WI38 (cell line): ENCODE measurements at regions not wholly inside any gene's neighbourhood (a gene's known extent, or its start where the extent isn't known, plus 50 kb on each side); places are given as distances from the start of the nearest gene placed in this dataset.

ENCODE experiments used
- H3K4me3 ChIP-seq: 2 replicates; pipeline ENCODE4 v1.5.1; 2011; ENCODE audit warnings: low read depth, mild to moderate bottlenecking, control low read depth, low read length
- TF ChIP-seq, protein P1 (sequence below): IDR thresholded peaks from 2 replicates; pipeline ENCODE4 v1.5.1; 2012; ENCODE audit warnings: low read depth, mild to moderate bottlenecking, control low read depth, low read length

DNA sequence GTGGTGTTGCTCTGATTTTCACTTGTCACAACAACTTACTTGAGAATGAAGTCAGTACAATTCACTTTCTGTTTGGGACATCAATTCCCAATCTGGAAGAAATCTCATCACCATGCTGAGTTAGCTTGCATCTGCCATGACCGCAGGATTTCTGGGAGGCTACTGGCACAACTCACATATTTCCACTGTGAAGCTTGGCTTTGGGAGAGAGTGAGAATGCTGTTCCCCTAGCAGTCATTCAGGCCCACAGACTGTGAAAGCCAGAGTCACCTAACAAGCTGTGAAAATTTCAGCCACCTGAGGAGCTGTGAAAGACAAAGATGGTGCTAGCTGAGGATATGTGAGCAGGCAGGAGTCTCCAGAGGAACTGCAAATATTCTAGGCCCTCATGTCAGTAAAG lies 365.2 kb upstream of the TUSC1 start:
- H3K4me3 ChIP-seq: no peak overlapping the region

DNA sequence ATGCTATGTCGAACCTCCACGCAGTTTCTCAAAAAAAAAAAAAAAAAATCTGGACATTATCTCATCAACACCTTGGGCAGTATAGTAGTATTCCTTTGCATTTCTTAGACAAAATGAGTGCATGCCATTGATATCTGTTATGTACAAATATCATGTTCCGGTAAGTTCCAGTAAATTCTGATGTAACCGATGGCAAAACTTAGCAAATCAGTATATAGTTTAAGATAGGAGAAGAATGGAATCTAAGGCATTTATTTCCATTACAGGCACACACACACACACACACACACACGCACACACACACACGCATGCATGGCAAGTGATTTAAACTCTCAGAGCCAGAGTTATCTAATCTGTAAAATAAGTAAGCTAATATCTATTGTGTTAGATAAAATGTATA lies 356.5 kb upstream of the TUSC1 start:
- TF ChIP-seq, protein P1, sequence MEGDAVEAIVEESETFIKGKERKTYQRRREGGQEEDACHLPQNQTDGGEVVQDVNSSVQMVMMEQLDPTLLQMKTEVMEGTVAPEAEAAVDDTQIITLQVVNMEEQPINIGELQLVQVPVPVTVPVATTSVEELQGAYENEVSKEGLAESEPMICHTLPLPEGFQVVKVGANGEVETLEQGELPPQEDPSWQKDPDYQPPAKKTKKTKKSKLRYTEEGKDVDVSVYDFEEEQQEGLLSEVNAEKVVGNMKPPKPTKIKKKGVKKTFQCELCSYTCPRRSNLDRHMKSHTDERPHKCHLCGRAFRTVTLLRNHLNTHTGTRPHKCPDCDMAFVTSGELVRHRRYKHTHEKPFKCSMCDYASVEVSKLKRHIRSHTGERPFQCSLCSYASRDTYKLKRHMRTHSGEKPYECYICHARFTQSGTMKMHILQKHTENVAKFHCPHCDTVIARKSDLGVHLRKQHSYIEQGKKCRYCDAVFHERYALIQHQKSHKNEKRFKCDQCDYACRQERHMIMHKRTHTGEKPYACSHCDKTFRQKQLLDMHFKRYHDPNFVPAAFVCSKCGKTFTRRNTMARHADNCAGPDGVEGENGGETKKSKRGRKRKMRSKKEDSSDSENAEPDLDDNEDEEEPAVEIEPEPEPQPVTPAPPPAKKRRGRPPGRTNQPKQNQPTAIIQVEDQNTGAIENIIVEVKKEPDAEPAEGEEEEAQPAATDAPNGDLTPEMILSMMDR: no peak
- H3K4me3 ChIP-seq: no peak overlapping the region

More for the DNA sequence above, 365.2 kb upstream of the TUSC1 start:
- TF ChIP-seq, protein P1: no peak

DNA sequence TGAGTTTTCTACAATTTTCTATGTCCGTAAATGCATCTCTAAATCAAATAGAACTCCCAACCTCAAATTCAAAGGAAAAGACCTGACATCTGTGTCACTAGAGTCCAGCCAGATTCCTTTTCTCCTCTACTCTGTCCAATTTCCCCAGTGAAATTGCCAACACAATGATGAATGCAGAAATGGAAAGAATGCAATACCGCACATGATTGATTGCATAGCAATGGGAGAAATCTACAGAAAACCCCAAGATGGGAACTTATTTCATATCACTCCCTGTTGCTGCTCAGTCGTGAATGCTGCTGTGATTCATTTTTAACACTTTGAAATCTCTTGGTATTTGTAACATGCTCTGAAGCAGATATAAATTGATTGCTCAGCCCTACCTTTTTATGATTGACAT lies 355.1 kb upstream of the TUSC1 start:
- TF ChIP-seq, protein P1: no peak

DNA sequence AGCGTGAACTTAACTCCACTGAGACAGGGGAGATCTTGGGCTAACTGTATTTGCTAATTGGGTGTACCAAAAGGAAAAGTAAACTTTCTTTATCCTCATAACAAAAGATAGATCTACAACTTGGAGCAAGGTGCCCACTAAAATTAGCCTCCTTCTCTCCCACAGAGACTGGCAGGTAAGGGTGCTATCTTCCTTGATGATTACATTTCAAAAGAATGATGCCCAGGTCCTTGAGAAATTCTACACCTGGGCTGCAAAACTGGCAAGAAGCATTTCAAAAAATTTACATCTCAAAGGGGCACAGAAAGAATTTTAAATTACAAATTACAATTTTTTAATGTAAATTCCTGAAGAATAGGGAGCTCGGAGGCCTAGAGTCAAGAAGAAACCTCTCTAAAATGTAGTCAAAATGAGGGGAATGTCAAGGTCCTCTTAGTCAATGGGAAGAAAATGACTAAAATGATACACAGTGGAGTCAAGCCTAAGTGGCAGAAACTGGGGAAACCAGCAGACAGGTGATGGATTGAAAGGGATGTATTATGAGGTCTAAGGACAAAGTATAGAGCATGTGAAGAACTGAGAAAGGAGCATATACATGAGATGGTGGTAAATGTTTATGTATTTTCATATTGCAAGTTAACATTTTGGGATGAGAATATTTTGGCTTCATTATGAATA lies 348.3 kb upstream of the TUSC1 start:
- no peak overlapping the region for H3K4me3 ChIP-seq
- TF ChIP-seq, protein P1: no peak

More for the DNA sequence above, 355.1 kb upstream of the TUSC1 start:
- H3K4me3 ChIP-seq: no peak overlapping the region

DNA sequence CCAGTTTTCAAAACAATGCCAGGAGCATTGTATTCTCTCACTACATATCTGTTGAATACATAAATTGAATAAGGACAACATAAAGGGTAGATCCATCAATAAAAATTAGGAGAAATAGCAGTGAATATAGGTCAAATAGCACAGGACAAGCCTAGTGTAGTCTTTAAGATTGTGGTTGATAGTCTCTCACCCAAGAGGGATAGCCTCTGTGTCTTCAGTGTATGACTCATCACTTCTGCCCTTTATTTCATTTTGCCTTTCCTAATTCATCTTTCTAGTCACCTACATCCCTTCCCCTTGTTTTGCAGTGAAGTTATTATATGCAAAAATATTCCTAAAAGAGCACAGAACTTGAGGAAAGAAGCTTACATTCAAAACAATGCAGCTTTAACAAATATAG lies 335.0 kb upstream of the TUSC1 start:
- TF ChIP-seq, protein P1: no peak
- H3K4me3 ChIP-seq: no peak overlapping the region

DNA sequence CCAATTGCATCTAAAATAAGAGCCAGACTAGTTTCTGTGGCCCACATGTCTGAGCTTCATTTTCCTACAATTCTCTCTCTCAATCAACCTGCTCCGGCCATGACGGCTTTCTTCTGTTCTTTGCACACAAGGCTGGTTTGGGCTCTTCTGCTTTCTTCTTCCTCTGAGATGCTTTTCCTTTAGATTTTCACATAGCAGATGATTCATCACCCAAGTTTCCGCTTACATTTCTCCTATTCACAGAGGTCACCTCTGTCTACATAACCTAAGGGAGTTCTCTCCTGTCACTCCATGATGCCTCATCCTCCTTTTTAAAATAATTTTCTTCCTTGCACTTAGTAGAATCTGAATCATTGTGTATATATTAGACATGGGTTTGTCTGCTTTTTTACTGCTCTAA lies 334.6 kb upstream of the TUSC1 start:
- H3K4me3 ChIP-seq: no peak overlapping the region

DNA sequence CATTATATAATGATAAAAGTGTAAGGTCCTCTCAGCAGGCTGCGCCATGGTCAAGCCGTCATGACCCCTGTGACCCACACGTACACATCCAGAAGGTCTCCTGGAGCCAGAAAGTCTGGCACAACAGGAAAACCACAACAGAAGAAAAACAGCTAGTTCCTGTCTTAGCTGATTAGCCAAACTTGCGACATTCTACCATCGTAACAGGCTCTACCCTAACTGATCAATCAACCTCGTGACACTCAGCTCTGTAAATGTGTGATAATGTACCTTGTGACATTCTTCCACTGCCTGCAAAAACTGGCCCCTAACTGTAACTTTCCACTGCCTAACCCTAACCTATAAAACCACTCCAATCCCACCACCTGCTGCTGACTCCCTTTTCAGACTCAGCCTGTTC lies 316.4 kb upstream of the TUSC1 start:
- TF ChIP-seq, protein P1: no peak
- no peak overlapping the region for H3K4me3 ChIP-seq

More for the DNA sequence above, 334.6 kb upstream of the TUSC1 start:
- TF ChIP-seq, protein P1: no peak
